Tibial artery (tissue), 4 donors: ENCODE measurements at regions not wholly inside any gene's neighbourhood (a gene's known extent, or its start where the extent isn't known, plus 50 kb on each side); places are given as distances from the start of the nearest gene placed in this dataset.

Experiments used
- DNase-seq, 2 donors: peaks; one replicate each; pipeline ENCODE4 v3.0.0-alpha.2; 2019
- H3K27ac ChIP-seq, 2 donors: fragments of 200-600 bp; sonication (generic) in 1 of 2; 1 replicate in 1 of 2; 2 replicates in 1 of 2; pipeline ENCODE4 v1.5.1; 2018 to 2019; ENCODE audit warnings: mild to moderate bottlenecking in 1 of 2
- H3K27me3 ChIP-seq, 2 donors: fragments of 200-600 bp; sonication (generic) in 1 of 2; one replicate each; pipeline versions ENCODE4 v1.5.1 to v1.6.0; 2016 to 2019
- H3K36me3 ChIP-seq, 3 donors: fragments of 200-600 bp; sonication (generic) in 2 of 3; one replicate each; pipeline ENCODE4 v1.5.1; 2016 to 2019; ENCODE audit warnings: mild to moderate bottlenecking in 2 of 3
- H3K4me1 ChIP-seq, 4 donors: fragments of 200-600 bp; sonication (generic) in 2 of 4; 1 replicate in 3 of 4; 2 replicates in 1 of 4; pipeline ENCODE4 v1.5.1; 2016 to 2019
- H3K4me3 ChIP-seq, 2 donors: fragments of 200-600 bp; sonication (generic) in 1 of 2; 1 replicate in 1 of 2; 2 replicates in 1 of 2; pipeline ENCODE4 v1.5.1; 2018 to 2019; ENCODE audit warnings: mild to moderate bottlenecking in 2 of 2
- H3K9me3 ChIP-seq, 3 donors: fragments of 200-600 bp; sonication (generic) in 1 of 3; one replicate each; pipeline ENCODE4 v1.5.1; 2016 to 2019
- intact Hi-C: fragments of 100-400 bp; cut with DNase I; formaldehyde crosslinking; loops from one replicate; pipeline ENCODE4 v1.15.0; 2023; ENCODE audit warnings: low total_unique reads
- TF ChIP-seq, protein P1 (sequence below), 2 experiments: fragments of 200-600 bp in 1 of 2; fragments of 450-650 bp in 1 of 2; IDR thresholded peaks; one replicate each; pipeline ENCODE4 v1.5.1; 2017 to 2019; ENCODE audit warnings: antibody characterized with exemption in 2 of 2, mild to moderate bottlenecking in 1 of 2, moderate library complexity in 1 of 2

DNA sequence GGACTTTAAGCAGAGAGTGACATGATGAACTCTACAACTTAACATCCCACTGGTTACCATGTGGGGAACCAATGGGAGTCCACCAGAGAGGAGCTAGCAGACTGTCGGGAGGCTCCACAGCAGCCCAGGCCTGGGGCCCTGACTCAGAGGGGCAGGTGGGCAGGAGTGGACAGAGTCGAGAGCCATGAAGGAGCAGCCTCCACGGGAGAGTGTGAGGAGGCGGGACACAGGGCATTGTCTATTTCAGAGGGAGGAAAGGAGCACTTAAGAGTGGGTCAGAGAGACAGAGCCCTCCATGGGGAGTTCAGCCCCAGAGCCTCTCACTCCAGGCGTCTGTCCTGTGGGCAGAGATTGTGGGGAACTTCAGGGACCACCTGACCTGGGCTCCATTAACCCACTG lies 118.7 kb downstream of the CYP26B1 start:
- no peaks in the 10 kb centered on the region for H3K4me1 ChIP-seq
- no peak overlapping the region for H3K27ac ChIP-seq
- no peaks in the 10 kb centered on the region for H3K9me3 ChIP-seq
- intact Hi-C loops: no loop called here
- peaks cover 0 to 5% of the 10 kb centered on the region in 2 donors for H3K27me3 ChIP-seq
- peak in 1 of 2 donors; percentile 33 for DNase-seq
- no peaks in the 10 kb centered on the region for H3K36me3 ChIP-seq
- no peak overlapping the region for H3K4me3 ChIP-seq
- TF ChIP-seq, protein P1, sequence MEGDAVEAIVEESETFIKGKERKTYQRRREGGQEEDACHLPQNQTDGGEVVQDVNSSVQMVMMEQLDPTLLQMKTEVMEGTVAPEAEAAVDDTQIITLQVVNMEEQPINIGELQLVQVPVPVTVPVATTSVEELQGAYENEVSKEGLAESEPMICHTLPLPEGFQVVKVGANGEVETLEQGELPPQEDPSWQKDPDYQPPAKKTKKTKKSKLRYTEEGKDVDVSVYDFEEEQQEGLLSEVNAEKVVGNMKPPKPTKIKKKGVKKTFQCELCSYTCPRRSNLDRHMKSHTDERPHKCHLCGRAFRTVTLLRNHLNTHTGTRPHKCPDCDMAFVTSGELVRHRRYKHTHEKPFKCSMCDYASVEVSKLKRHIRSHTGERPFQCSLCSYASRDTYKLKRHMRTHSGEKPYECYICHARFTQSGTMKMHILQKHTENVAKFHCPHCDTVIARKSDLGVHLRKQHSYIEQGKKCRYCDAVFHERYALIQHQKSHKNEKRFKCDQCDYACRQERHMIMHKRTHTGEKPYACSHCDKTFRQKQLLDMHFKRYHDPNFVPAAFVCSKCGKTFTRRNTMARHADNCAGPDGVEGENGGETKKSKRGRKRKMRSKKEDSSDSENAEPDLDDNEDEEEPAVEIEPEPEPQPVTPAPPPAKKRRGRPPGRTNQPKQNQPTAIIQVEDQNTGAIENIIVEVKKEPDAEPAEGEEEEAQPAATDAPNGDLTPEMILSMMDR (IDR thresholded peaks at IDR 0.05): no peak

DNA sequence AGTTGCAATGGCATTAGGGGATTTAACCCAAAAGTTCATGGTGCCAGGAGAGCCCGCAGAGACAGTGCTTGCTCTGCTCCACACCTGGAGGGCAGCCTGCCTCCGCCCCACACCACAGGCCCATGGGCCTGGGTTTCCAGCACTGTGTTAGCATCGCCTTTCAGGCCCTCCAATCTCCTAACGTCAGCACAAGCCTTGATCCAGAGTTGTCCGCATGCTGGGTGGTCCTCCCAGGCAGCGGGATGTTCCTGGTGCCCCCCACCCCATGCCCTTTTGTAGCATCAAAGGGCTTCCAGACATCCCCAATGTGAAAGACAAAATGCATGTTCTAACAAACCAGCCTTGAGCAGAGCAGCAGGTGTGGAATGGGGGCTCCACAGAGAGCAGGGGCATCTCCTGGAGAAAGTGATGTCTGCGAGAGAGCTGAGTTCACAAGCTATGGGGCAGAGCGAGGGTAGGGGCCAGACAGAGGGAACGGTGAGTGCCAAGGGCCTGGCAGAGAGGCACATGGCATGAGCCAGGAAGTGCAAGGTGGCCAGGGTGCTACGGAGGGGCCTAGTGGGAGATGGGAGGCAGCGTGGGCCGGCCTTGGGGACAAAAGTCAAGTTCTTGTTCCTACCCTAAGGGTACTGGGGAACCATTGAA lies 119.2 kb downstream of the CYP26B1 start:
- no peaks in the 10 kb centered on the region for H3K36me3 ChIP-seq
- peak in 1 of 2 donors; percentile 52 for DNase-seq
- no peaks in the 10 kb centered on the region for H3K4me1 ChIP-seq
- no peak overlapping the region for H3K27ac ChIP-seq
- TF ChIP-seq, protein P1 (IDR thresholded peaks at IDR 0.05): no peak
- H3K9me3 ChIP-seq: no peaks in the 10 kb centered on the region
- no peak overlapping the region for H3K4me3 ChIP-seq
- intact Hi-C loops: no loop called here
- peaks cover 0 to 8% of the 10 kb centered on the region in 2 donors for H3K27me3 ChIP-seq

DNA sequence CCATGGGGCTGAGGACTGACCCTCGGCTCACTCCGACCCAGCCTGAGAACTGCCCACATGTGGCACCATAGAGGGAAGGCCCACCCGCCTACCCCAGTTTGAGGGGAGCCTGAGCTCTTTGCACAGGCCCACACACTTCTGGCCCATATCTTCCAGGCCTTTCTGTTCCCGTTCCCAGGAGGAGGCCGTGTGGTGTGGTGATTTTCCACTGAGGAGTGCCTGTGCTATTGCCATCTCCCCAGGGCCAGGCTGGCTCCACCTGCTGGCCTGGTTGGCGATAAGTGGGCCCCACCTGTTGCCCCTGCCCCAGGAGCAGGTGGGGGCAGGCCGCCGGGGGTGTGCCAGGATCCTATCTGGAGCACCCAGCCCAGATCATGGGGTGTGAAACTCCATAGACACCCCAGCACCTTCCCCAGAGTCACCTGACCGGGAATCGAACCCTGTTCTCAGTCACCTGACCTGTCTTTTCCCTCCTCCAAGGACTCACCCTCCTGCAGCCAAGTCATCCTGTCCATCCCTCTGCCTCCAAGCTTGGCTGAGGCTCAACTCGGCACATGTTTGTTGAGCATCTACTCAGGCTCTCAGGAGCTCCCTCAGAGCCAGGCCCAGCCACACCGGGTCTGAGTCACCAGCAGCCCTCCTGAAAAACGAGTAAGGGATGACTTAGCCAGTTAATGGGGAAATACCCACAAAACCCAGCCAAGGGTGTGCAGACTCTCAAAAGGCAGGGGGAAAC lies 120.1 kb downstream of the CYP26B1 start:
- TF ChIP-seq, protein P1 (IDR thresholded peaks at IDR 0.05): no peak
- Histone ChIP-seq H3K27ac (no peak overlapping the region), H3K9me3 (no peaks in the 10 kb centered on the region), H3K4me1 (no peaks in the 10 kb centered on the region), H3K27me3 (peaks cover 0 to 8% of the 10 kb centered on the region in 2 donors), H3K4me3 (no peak overlapping the region), H3K36me3 (no peaks in the 10 kb centered on the region)
- intact Hi-C loops: no loop called here
- peak; percentile 15 to 43 for DNase-seq

DNA sequence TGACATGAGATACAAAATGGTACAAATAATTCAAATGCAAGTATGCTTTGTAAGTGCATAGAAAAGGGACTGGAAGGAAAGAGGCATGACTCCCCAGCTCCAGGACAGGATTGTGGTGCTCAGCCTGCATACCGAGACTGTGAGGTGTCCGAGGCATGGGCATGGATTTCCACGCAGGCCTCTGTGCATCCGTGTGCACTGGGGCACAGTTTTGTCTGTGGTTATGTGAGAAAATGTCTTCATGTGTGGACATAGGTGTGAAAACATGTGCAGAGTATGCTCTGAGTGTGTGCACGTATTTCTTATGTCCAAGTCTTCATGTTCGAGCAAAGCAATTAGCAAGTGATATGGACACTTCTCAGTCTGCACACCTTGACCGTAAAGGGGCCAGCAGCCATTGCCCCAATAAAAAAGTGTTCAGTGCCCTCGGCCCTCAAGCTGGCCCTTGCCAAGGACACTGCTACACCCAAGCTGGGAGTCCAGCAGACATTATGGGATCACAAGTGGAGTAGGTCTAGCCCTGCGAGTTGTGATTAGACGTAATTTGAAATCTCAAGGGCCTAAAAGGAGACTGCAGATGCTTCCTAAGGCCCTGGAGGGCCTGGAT lies 120.7 kb downstream of the CYP26B1 start:
- Histone ChIP-seq H3K4me1 (no peaks in the 10 kb centered on the region), H3K27ac (no peak overlapping the region), H3K36me3 (no peaks in the 10 kb centered on the region), H3K4me3 (no peak overlapping the region), H3K27me3 (peaks cover 0 to 4% of the 10 kb centered on the region in 2 donors), H3K9me3 (no peaks in the 10 kb centered on the region)
- TF ChIP-seq, protein P1 (IDR thresholded peaks at IDR 0.05): no peak
- peak in 1 of 2 donors; percentile 19 for DNase-seq
- intact Hi-C loops: no loop called here

DNA sequence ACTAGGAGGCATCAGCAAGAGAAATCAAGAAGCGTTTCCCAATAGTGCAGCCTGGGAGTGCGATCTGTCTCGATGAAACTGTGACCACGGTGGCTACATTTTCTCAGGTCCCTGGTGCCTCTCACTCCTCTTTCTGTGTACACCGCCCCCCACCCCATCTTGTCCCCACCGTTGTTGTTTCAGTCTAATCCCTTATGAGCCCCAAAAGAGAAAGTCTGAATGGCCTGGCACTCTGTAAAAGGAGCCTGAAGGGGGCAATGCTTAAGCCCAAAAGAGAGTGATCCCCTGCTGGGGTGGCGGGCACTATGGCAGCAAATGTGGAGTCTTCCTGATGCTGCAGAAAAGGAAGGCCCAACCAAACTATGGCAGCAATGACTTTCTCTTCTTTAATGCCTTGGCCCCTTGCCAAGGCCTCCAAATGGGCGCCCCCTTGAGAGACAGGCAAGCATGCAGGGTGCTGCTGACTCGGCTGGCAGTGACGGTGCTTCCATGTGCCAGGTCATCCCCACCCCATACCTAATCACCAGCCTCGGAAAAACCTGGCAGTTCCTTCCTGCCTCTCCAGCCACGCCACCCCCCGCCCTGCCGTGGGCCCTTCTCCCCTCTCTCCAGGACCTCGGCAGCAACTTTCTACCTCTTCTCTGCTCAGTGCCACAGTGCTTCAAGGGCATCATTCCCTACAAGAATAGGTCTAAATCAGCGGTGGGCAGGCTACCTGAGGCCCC lies 123.0 kb downstream of the CYP26B1 start:
- H3K9me3 ChIP-seq: no peaks in the 10 kb centered on the region
- H3K27me3 ChIP-seq: peaks cover 0 to 4% of the 10 kb centered on the region in 2 donors
- no peak overlapping the region for H3K27ac ChIP-seq
- intact Hi-C loops: no loop called here
- TF ChIP-seq, protein P1 (IDR thresholded peaks at IDR 0.05): no peak
- peak; percentile 12 to 43 for DNase-seq
- no peaks in the 10 kb centered on the region for H3K36me3 ChIP-seq
- H3K4me3 ChIP-seq: no peak overlapping the region
- H3K4me1 ChIP-seq: no peaks in the 10 kb centered on the region
